ENCODE measurements at regions not wholly inside any gene's neighbourhood (a gene's known extent, or its start where the extent isn't known, plus 50 kb on each side); places are given as distances from the start of the nearest gene placed in this dataset.

DNA sequence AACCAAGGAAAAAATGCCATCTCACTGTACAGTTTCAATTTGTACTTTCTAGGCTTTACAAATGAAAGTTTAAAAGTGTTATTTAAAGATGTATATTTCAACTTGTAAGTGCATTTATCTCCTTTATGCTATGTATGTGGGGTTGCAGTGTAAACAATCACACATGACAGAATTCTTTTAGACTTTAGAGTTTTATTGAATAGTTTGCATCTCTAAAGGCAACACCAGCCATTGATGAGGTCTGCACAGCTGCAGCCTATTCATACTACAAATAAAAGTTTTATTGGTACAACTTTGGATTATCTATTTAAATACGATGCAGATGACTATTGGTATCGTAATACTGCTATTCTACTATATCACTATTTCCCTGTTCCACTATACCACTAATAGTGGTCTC, 894.4 kb upstream of the B3GALT2 start:
- H3K4me3 ChIP-seq (ENCODE audit: low read depth, low read length), result no peak overlapping the region
- ChIA-PET CTCF (no interaction called here), POLR2A (no interaction called here)
- DNase-seq (ENCODE audit: low read depth, low spot score), result no peak
- no peak for TF ChIP-seq CTCF (IDR thresholded peaks at IDR 0.05; ENCODE audit: insufficient read depth, low read length, missing control alignments)

DNA sequence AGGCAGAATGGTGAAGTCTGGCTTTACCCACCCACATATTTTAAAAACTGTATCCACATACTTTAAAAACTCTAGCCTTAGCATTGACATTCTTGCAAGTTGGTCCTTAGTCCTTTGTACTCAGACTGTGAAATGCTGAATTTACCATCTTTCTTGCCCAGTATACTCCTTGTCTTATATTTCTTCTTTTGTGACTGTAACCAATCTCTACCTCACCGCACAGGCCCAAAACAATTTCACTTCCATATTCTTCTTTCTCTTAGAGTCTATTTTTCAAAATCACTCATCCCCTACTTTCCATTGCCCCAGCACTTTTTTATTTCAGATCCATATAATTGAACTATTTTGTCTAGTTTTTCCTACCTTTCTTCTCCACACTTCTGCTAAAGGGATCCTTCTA, 892.4 kb upstream of the B3GALT2 start:
- TF ChIP-seq CTCF (IDR thresholded peaks at IDR 0.05; ENCODE audit: insufficient read depth, low read length, missing control alignments), result no peak
- H3K4me3 ChIP-seq (ENCODE audit: low read depth, low read length), result no peak overlapping the region
- ChIA-PET CTCF (no interaction called here), POLR2A (no interaction called here)
- no peak for DNase-seq (ENCODE audit: low read depth, low spot score)

DNA sequence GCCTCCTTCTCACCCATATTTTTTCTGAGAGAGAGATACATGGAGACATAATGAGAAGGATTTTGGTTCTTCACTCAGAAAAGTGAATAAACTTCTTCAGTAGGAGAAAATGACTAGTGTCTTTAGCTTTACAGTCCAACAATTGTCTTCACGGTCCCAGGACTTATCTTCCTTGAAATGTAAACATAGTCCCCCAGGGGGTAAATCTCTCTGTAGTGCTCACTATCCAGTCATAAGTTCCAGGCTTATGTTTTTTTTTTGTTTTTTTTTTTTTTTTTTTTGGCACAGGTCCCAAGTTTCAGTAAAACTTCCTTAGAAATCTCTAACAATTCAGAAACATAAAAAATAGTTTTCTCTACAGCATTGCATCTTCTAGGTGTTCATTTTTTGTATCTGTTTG, 890.2 kb upstream of the B3GALT2 start:
- ChIA-PET POLR2A (no interaction called here), CTCF (no interaction called here)
- no peak overlapping the region for H3K4me3 ChIP-seq (ENCODE audit: low read depth, low read length)
- TF ChIP-seq CTCF (IDR thresholded peaks at IDR 0.05; ENCODE audit: insufficient read depth, low read length, missing control alignments), result no peak
- DNase-seq (ENCODE audit: low read depth, low spot score), result no peak

DNA sequence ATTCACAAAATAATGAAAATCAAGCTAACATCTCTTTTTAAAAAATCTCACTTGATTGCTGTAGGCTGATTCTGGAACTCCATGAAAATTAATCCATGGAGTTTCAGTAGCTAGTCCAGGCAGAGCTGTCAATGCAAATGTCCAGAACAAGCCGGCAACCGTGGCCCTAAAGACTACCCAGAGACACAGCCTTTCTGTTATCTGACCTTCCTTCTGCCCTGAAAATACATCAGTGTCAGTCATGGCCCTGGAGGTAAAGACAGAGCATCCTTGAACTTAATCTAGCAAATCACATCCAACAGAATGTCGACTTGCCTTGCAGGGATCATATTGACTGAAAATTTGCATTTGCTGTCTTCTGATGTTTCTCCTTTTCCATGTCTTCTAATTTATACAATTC, 887.4 kb upstream of the B3GALT2 start:
- DNase-seq (ENCODE audit: low read depth, low spot score), result no peak
- ChIA-PET CTCF (no interaction called here), POLR2A (no interaction called here)
- H3K4me3 ChIP-seq (ENCODE audit: low read depth, low read length), result no peak overlapping the region
- no peak for TF ChIP-seq CTCF (IDR thresholded peaks at IDR 0.05; ENCODE audit: insufficient read depth, low read length, missing control alignments)

- CTCF ChIA-PET, result no interaction called here
- POLR2A ChIA-PET, result no interaction called here
- no peak overlapping the region for H3K4me3 ChIP-seq (ENCODE audit: low read depth, low read length)
Measured at GRCh38 chr1:194071205-194071604, 884.8 kb upstream of the B3GALT2 start.

DNA sequence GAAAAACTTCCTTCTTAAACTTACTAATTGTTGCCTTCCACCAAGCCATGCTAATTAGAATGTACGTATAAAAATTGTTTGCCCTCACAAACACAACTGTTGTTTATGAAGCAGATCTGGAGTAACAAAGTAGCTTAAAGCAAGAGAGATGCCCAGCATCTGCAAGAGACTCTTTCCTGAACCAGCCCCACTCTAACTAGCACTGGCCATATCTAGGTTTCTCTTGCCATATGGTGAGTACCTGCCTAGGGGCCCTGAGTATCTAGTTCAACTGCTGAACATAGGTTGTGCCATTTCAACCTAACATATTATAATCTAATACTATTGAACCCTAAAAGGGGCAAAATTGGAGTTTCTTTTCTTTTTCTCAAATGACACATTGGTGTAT, 883.4 kb upstream of the B3GALT2 start:
- no peak for DNase-seq (ENCODE audit: low read depth, low spot score)
- POLR2A ChIA-PET, result no interaction called here
- CTCF ChIA-PET, result no interaction called here
- no peak for TF ChIP-seq CTCF (IDR thresholded peaks at IDR 0.05; ENCODE audit: insufficient read depth, low read length, missing control alignments)
- H3K4me3 ChIP-seq (ENCODE audit: low read depth, low read length), result no peak overlapping the region

More at GRCh38 chr1:194071205-194071604, 884.8 kb upstream of the B3GALT2 start:
- no peak for DNase-seq (ENCODE audit: low read depth, low spot score)
- no peak for TF ChIP-seq CTCF (IDR thresholded peaks at IDR 0.05; ENCODE audit: insufficient read depth, low read length, missing control alignments)

Data from AG04449 (cell line).